HCT116 (cell line): ENCODE measurements at regions not wholly inside any gene's neighbourhood (a gene's known extent, or its start where the extent isn't known, plus 50 kb on each side); places are given as distances from the start of the nearest gene placed in this dataset.

Source experiments
- CEBPB ChIP-seq: IDR thresholded peaks from 2 replicates; pipeline ENCODE4 v1.6.1; 2012; ENCODE audit warnings: low read depth
- CTCF ChIP-seq, 3 experiments: fragments of 200-600 bp in 1 of 3; sonication (generic) in 1 of 3; IDR thresholded peaks in 2 of 3; conservative IDR thresholded peaks in 1 of 3; 2 replicates each; pipeline ENCODE4 v1.5.1; 2012 to 2017; ENCODE audit warnings: low read depth in 2 of 3, low read length in 2 of 3, antibody characterized with exemption in 1 of 3, borderline replicate concordance in 1 of 3, control low read depth in 1 of 3, mild to moderate bottlenecking in 1 of 3, mixed read lengths in 1 of 3, mixed run types in 1 of 3, moderate library complexity in 1 of 3; ENCODE audit not compliant: insufficient read depth in 1 of 3
- EGR1 ChIP-seq: IDR thresholded peaks from 2 replicates; pipeline ENCODE4 v1.6.1; 2012; ENCODE audit warnings: low read depth
- EZH2 ChIP-seq: fragments of 200-600 bp; sonication (generic); IDR thresholded peaks from 2 replicates; pipeline ENCODE4 v1.6.1; 2017; ENCODE audit warnings: antibody characterized with exemption, mixed run types
- EZH2phosphoT487 ChIP-seq: fragments of 200-600 bp; IDR thresholded peaks from 2 replicates; pipeline ENCODE4 v1.6.1; 2018; ENCODE audit warnings: antibody characterized with exemption, borderline replicate concordance
- JUND ChIP-seq: IDR thresholded peaks from 2 replicates; pipeline ENCODE4 v1.6.1; 2012
- POLR2A ChIP-seq: IDR thresholded peaks from 2 replicates; pipeline ENCODE4 v1.7.0; 2011; ENCODE audit warnings: borderline replicate concordance; ENCODE audit not compliant: insufficient read depth, insufficient read length; ENCODE audit errors: extremely low read depth
- RAD21 ChIP-seq: IDR thresholded peaks from 2 replicates; pipeline ENCODE4 v1.6.1; 2012; ENCODE audit warnings: low read depth, mild to moderate bottlenecking
- SIN3A ChIP-seq: IDR thresholded peaks from 2 replicates; pipeline ENCODE4 v1.6.1; 2012; ENCODE audit warnings: low read depth
- TCF7L2 ChIP-seq: IDR thresholded peaks from 2 replicates; pipeline ENCODE4 v1.7.0; 2011; ENCODE audit warnings: borderline replicate concordance, inconsistent platforms; ENCODE audit not compliant: insufficient read depth, insufficient read length; ENCODE audit errors: extremely low read depth
- YY1 ChIP-seq: IDR thresholded peaks from 2 replicates; pipeline ENCODE4 v1.6.1; 2011; ENCODE audit warnings: low read length, low read depth, moderate library complexity, mild to moderate bottlenecking; ENCODE audit not compliant: insufficient replicate concordance; ENCODE audit errors: extremely low read depth
- ZNF274 ChIP-seq: fragments of 200-500 bp; sonication (Bioruptor generic); IDR thresholded peaks from 2 replicates; pipeline ENCODE4 v1.6.1; 2014; ENCODE audit warnings: mild to moderate bottlenecking, low read depth, low read length, inconsistent platforms
- TF ChIP-seq, protein P1 (sequence below): IDR thresholded peaks from 2 replicates; pipeline ENCODE4 v1.6.1; 2012; ENCODE audit warnings: low read depth
- TF ChIP-seq, protein P2 (sequence below): IDR thresholded peaks from 2 replicates; pipeline ENCODE4 v1.6.1; 2012

DNA sequence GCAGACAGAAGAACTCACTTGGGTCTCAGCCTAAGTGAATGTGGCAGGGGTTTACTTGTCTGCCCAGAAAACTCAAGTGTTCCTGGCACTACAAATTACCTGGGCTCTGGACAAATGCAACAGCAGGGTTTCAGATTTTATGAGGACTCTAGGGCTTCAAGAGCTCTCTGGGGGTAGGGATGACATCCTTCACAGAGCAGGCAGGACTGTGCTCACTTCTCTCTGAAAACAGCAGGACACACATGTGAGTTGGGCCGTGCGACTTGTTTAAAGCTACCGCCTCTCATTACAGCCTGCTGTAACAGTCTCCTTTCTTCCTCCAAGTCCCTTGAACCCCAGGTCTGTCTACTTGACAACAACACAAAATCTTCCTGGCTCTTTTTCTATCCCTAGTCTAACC is 212.6 kb downstream of the EN1 start:
- TF ChIP-seq, protein P1, sequence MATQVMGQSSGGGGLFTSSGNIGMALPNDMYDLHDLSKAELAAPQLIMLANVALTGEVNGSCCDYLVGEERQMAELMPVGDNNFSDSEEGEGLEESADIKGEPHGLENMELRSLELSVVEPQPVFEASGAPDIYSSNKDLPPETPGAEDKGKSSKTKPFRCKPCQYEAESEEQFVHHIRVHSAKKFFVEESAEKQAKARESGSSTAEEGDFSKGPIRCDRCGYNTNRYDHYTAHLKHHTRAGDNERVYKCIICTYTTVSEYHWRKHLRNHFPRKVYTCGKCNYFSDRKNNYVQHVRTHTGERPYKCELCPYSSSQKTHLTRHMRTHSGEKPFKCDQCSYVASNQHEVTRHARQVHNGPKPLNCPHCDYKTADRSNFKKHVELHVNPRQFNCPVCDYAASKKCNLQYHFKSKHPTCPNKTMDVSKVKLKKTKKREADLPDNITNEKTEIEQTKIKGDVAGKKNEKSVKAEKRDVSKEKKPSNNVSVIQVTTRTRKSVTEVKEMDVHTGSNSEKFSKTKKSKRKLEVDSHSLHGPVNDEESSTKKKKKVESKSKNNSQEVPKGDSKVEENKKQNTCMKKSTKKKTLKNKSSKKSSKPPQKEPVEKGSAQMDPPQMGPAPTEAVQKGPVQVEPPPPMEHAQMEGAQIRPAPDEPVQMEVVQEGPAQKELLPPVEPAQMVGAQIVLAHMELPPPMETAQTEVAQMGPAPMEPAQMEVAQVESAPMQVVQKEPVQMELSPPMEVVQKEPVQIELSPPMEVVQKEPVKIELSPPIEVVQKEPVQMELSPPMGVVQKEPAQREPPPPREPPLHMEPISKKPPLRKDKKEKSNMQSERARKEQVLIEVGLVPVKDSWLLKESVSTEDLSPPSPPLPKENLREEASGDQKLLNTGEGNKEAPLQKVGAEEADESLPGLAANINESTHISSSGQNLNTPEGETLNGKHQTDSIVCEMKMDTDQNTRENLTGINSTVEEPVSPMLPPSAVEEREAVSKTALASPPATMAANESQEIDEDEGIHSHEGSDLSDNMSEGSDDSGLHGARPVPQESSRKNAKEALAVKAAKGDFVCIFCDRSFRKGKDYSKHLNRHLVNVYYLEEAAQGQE: no peak
- TF ChIP-seq CTCF (IDR thresholded peaks at IDR 0.05 in 2 of 3, conservative IDR thresholded peaks at IDR 0.05 in 1 of 3; ENCODE audit: borderline replicate concordance in 1 of 3, insufficient read depth in 1 of 3, low read depth in 2 of 3, low read length in 2 of 3) (no peak), POLR2A (no peak), EZH2phosphoT487 (no peak), CEBPB (no peak), EGR1 (no peak), RAD21 (no peak), ZNF274 (no peak), TCF7L2 (no peak), EZH2 (no peak), JUND (no peak), SIN3A (no peak), YY1 (no peak)
- TF ChIP-seq, protein P2, sequence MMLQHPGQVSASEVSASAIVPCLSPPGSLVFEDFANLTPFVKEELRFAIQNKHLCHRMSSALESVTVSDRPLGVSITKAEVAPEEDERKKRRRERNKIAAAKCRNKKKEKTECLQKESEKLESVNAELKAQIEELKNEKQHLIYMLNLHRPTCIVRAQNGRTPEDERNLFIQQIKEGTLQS: no peak
